CD4-positive, alpha-beta T cell (primary cell): ENCODE measurements at regions not wholly inside any gene's neighbourhood (a gene's known extent, or its start where the extent isn't known, plus 50 kb on each side); places are given as distances from the start of the nearest gene placed in this dataset.

Experiments
- ATAC-seq: fragments of 200-7000 bp; cut with Tn5 transposase; one replicate; pipeline ENCODE4 v1.10.0; 2022; ENCODE audit warnings: mild to moderate bottlenecking; ENCODE audit not compliant: poor library complexity
- CTCF ChIA-PET: fragments of 350-600 bp; sonication (Branson Sonifier 250); formaldehyde crosslinking; loops from one replicate; lab custom pipeline; 2021; ENCODE audit warnings: antibody characterized with exemption, inconsistent platforms; lab: Charles Lee
- POLR2A ChIA-PET: fragments of 350-600 bp; sonication (Branson Sonifier 250); formaldehyde crosslinking; loops from one replicate; lab custom pipeline; 2021; ENCODE audit warnings: antibody characterized with exemption, inconsistent platforms; lab: Charles Lee
- DNase-seq, 14 experiments: peaks; one replicate each; pipeline ENCODE4 v3.0.0-alpha.2; 2013 to 2020; ENCODE audit warnings: mixed read lengths in 2 of 14
- H3K27ac ChIP-seq, 2 donors: one replicate each; pipeline versions ENCODE4 v1.5.1 to v1.7.0; 2013; ENCODE audit warnings: low read length in 2 of 2, low read depth in 1 of 2, mild to moderate bottlenecking in 1 of 2
- H3K27me3 ChIP-seq, 2 experiments: 1 replicate in 1 of 2; 2 replicates in 1 of 2; pipeline versions ENCODE4 v1.6.1 to v1.7.0; 2013; ENCODE audit warnings: low read length in 2 of 2, control low read depth in 1 of 2, mild to moderate bottlenecking in 1 of 2, moderate library complexity in 1 of 2; ENCODE audit not compliant: insufficient read depth in 2 of 2, control insufficient read depth in 1 of 2
- H3K36me3 ChIP-seq: one replicate; pipeline ENCODE4 v1.6.1; 2013; ENCODE audit warnings: low read length, control low read depth; ENCODE audit not compliant: insufficient read depth
- H3K4me1 ChIP-seq: one replicate; pipeline ENCODE4 v1.6.1; 2013; ENCODE audit warnings: low read length, control low read depth; ENCODE audit not compliant: insufficient read depth
- H3K4me3 ChIP-seq: one replicate; pipeline ENCODE4 v1.5.1; 2013; ENCODE audit warnings: mild to moderate bottlenecking, low read length, moderate library complexity
- H3K9me3 ChIP-seq, 2 experiments: 1 replicate in 1 of 2; 2 replicates in 1 of 2; pipeline versions ENCODE4 v1.6.1 to v1.7.0; 2013; ENCODE audit warnings: low read length in 2 of 2, mild to moderate bottlenecking in 2 of 2, control low read depth in 1 of 2, moderate library complexity in 1 of 2; ENCODE audit not compliant: control insufficient read depth in 1 of 2, insufficient read depth in 1 of 2
- H3K27ac Mint-ChIP-seq: one replicate; pipeline ENCODE4 v1.8.0; 2020; ENCODE audit warnings: mixed read lengths
- H3K27me3 Mint-ChIP-seq: one replicate; pipeline ENCODE4 v1.8.0; 2021; ENCODE audit warnings: mixed read lengths
- H3K36me3 Mint-ChIP-seq: one replicate; pipeline ENCODE4 v1.8.0; 2021; ENCODE audit warnings: low read depth, mixed read lengths
- H3K4me1 Mint-ChIP-seq: one replicate; pipeline ENCODE4 v1.8.0; 2021; ENCODE audit warnings: low read depth, mixed read lengths
- H3K4me3 Mint-ChIP-seq: one replicate; pipeline ENCODE4 v1.8.0; 2020; ENCODE audit warnings: mild to moderate bottlenecking, mixed read lengths
- H3K9me3 Mint-ChIP-seq: one replicate; pipeline ENCODE4 v1.8.0; 2020; ENCODE audit warnings: mixed read lengths
- CTCF ChIP-seq: fragments of 200-600 bp; IDR thresholded peaks from one replicate; pipeline ENCODE4 v1.8.0; 2022; ENCODE audit warnings: antibody characterized with exemption, mild to moderate bottlenecking
- intact Hi-C, 2 experiments: fragments of 100-400 bp; cut with DNase I in 1 of 2; cut with micrococcal nuclease in 1 of 2; formaldehyde crosslinking; loops; one replicate each; pipeline versions ENCODE4 v1.15.1 to v1.9.0; 2023 to 2025; cut with DNase I, micrococcal nuclease

GRCh38 chr5:161112371-161112770 lies 260.4 kb upstream of the ATP10B start:
- Mint-ChIP-seq H3K27me3 (no peaks in the 10 kb centered on the region), H3K36me3 (no peaks in the 10 kb centered on the region), H3K4me1 (no peaks in the 10 kb centered on the region), H3K9me3 (no peaks in the 10 kb centered on the region), H3K4me3 (no peak overlapping the region), H3K27ac (no peak overlapping the region)
- Histone ChIP-seq H3K27me3 (no peaks in the 10 kb centered on the region), H3K4me3 (no peak overlapping the region), H3K36me3 (no peaks in the 10 kb centered on the region), H3K4me1 (no peaks in the 10 kb centered on the region), H3K9me3 (no peaks in the 10 kb centered on the region), H3K27ac (no peak overlapping the region)
- CTCF ChIA-PET: no interaction called here
- intact Hi-C loops: no loop called here
- TF ChIP-seq CTCF: no peak
- ATAC-seq (no peak), DNase-seq (no peak)
- POLR2A ChIA-PET: no interaction called here

- DNase-seq (no peak), ATAC-seq (no peak)
- Histone ChIP-seq H3K4me1 (no peaks in the 10 kb centered on the region), H3K4me3 (no peak overlapping the region), H3K27me3 (no peaks in the 10 kb centered on the region), H3K9me3 (no peaks in the 10 kb centered on the region), H3K36me3 (no peaks in the 10 kb centered on the region), H3K27ac (no peak overlapping the region)
- Mint-ChIP-seq H3K27ac (no peak overlapping the region), H3K4me1 (no peaks in the 10 kb centered on the region), H3K27me3 (no peaks in the 10 kb centered on the region), H3K4me3 (no peak overlapping the region), H3K9me3 (no peaks in the 10 kb centered on the region), H3K36me3 (no peaks in the 10 kb centered on the region)
- TF ChIP-seq CTCF: no peak
- POLR2A ChIA-PET: no interaction called here
- CTCF ChIA-PET: no interaction called here
- intact Hi-C loops: no loop called here
These were observed 253.5 kb upstream of the ATP10B start for GRCh38 chr5:161105525-161105924.

DNA sequence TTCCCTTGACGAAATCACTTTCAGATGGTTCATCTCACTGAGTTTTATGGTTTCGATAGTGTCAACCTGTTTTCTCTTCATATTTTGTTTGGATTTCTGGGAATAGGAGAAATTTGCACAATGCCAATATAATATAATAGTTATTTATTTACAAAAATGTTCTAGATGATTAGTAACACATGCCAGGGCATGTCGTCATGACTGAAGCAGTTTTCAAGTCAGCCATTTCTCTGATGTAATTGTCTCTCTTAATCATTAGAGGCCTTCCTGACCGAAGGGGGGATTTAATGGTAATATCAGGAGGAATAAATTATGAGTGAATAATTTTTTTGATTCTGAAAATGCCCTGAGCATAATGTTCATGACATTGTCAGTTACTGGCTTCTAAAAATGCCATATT lies 246.5 kb upstream of the ATP10B start:
- peaks cover 0 to 3% of the 10 kb centered on the region in 2 experiments for H3K9me3 ChIP-seq
- H3K36me3 ChIP-seq: no peaks in the 10 kb centered on the region

More for the DNA sequence above, 246.5 kb upstream of the ATP10B start:
- TF ChIP-seq CTCF: no peak
- H3K4me1 ChIP-seq: no peaks in the 10 kb centered on the region
- ATAC-seq (no peak), DNase-seq (no peak)
- Mint-ChIP-seq H3K27ac (no peak overlapping the region), H3K27me3 (no peaks in the 10 kb centered on the region), H3K36me3 (no peaks in the 10 kb centered on the region), H3K4me3 (no peak overlapping the region), H3K9me3 (no peaks in the 10 kb centered on the region), H3K4me1 (no peaks in the 10 kb centered on the region)
- intact Hi-C loops: no loop called here
- ChIA-PET POLR2A (no interaction called here), CTCF (no interaction called here)
- H3K27ac ChIP-seq: no peak overlapping the region
- H3K27me3 ChIP-seq: no peaks in the 10 kb centered on the region
- no peak overlapping the region for H3K4me3 ChIP-seq
